Fibroblast of villous mesenchyme (primary cell): ENCODE measurements at regions not wholly inside any gene's neighbourhood (a gene's known extent, or its start where the extent isn't known, plus 50 kb on each side); places are given as distances from the start of the nearest gene placed in this dataset.

Experiments used
- DNase-seq: peaks from one replicate; pipeline ENCODE4 v3.0.0-alpha.2; 2010; ENCODE audit warnings: low read depth
- H3K4me3 ChIP-seq: 2 replicates; pipeline ENCODE4 v1.5.1; 2011; ENCODE audit warnings: low read depth, mild to moderate bottlenecking, low read length
- CTCF ChIP-seq: IDR thresholded peaks from 2 replicates; pipeline ENCODE4 v1.5.1; 2012; ENCODE audit warnings: low read depth, mild to moderate bottlenecking, low read length; ENCODE audit not compliant: insufficient read depth

GRCh38 chr6:9921366-9921765 lies 493.5 kb downstream of the TFAP2A start:
- no peak for DNase-seq
- TF ChIP-seq CTCF = no peak
- H3K4me3 ChIP-seq = no peak overlapping the region

GRCh38 chr6:9914951-9915350 lies 499.9 kb downstream of the TFAP2A start:
- no peak for TF ChIP-seq CTCF
- DNase-seq = no peak
- no peak overlapping the region for H3K4me3 ChIP-seq

- TF ChIP-seq CTCF = no peak
- no peak for DNase-seq
- H3K4me3 ChIP-seq = no peak overlapping the region
These were observed 513.5 kb downstream of the TFAP2A start for GRCh38 chr6:9901376-9901775.

- H3K4me3 ChIP-seq = no peak overlapping the region
- no peak for DNase-seq
- no peak for TF ChIP-seq CTCF
These were observed 518.1 kb downstream of the TFAP2A start for GRCh38 chr6:9896806-9897205.

- DNase-seq = no peak
- no peak for TF ChIP-seq CTCF
- no peak overlapping the region for H3K4me3 ChIP-seq
These were observed 524.0 kb downstream of the TFAP2A start for GRCh38 chr6:9890893-9891292.

- DNase-seq = no peak
- TF ChIP-seq CTCF = no peak
- no peak overlapping the region for H3K4me3 ChIP-seq
These were observed 524.4 kb downstream of the TFAP2A start for GRCh38 chr6:9890469-9890868.

- TF ChIP-seq CTCF = no peak
- no peak for DNase-seq
- H3K4me3 ChIP-seq = no peak overlapping the region
These were observed 536.3 kb downstream of the TFAP2A start for GRCh38 chr6:9878535-9878934.
